ENCODE measurements at regions not wholly inside any gene's neighbourhood (a gene's known extent, or its start where the extent isn't known, plus 50 kb on each side); places are given as distances from the start of the nearest gene placed in this dataset.

DNA sequence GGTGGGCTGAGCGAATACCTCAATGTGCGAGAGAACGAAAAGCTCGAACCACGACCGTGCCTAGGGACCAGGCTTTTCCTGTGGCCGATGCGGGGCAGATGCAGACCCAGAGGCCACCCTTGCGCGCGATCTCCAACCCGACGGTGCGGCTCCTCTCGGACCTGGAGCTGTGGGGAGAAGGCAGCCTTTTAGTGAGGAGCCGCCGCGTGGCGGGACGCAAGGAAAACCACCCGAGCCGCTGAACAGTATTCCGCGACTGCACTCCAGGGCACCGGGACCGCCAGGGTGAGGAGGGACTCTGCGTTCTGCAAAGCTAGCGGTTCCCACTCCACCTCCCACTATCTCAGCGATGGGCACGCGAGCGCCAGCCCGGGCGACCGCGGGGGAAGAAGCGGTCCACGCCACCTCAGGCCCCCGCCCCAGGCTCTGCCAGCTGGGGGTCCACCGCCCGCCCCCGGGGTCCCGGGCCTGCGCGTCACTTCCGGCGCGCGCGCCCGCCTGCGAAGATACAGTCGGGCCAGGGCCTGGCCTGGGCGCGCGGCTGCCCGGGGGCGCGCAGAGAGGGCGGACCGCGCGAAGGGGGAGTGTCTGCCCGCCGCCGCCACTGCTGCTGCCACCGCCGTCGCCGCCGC is 66.5 kb upstream of the PRKACB start:
- TF ChIP-seq, protein P1, sequence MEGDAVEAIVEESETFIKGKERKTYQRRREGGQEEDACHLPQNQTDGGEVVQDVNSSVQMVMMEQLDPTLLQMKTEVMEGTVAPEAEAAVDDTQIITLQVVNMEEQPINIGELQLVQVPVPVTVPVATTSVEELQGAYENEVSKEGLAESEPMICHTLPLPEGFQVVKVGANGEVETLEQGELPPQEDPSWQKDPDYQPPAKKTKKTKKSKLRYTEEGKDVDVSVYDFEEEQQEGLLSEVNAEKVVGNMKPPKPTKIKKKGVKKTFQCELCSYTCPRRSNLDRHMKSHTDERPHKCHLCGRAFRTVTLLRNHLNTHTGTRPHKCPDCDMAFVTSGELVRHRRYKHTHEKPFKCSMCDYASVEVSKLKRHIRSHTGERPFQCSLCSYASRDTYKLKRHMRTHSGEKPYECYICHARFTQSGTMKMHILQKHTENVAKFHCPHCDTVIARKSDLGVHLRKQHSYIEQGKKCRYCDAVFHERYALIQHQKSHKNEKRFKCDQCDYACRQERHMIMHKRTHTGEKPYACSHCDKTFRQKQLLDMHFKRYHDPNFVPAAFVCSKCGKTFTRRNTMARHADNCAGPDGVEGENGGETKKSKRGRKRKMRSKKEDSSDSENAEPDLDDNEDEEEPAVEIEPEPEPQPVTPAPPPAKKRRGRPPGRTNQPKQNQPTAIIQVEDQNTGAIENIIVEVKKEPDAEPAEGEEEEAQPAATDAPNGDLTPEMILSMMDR (IDR thresholded peaks at IDR 0.05 in 8 of 11, conservative IDR thresholded peaks at IDR 0.05 in 3 of 11), result peak in 3 of 11 experiments; percentile 7 to 18 (median 9)
- TF ChIP-seq POLR2AphosphoS5 (IDR thresholded peaks at IDR 0.05), result peak; percentile 57 to 80 (median 77)

Measured in spleen (tissue), 7 donors.